H9 (cell line): ENCODE measurements at regions not wholly inside any gene's neighbourhood (a gene's known extent, or its start where the extent isn't known, plus 50 kb on each side); places are given as distances from the start of the nearest gene placed in this dataset.

Experiments
- DNase-seq: peaks from one replicate; pipeline ENCODE4 v3.0.0-alpha.2; 2017
- H2AFZ ChIP-seq: one replicate; pipeline ENCODE4 v1.6.1; 2013; ENCODE audit warnings: mild to moderate bottlenecking, low read length, control low read depth, moderate library complexity
- H2AK5ac ChIP-seq: 2 replicates; pipeline ENCODE4 v1.6.1; 2013; ENCODE audit warnings: low read length, control low read depth, mixed read lengths; ENCODE audit not compliant: insufficient read length
- H2BK120ac ChIP-seq: one replicate; pipeline ENCODE4 v1.6.1; 2013; ENCODE audit warnings: low read depth, mild to moderate bottlenecking, low read length, control low read depth, inconsistent platforms; ENCODE audit not compliant: poor library complexity, severe bottlenecking
- H2BK12ac ChIP-seq: 2 replicates; pipeline ENCODE4 v1.6.1; 2013; ENCODE audit warnings: low read length, control low read depth, mixed read lengths, low read depth; ENCODE audit not compliant: insufficient read length
- H2BK15ac ChIP-seq: 2 replicates; pipeline ENCODE4 v1.6.1; 2013; ENCODE audit warnings: low read depth, low read length, control low read depth
- H2BK20ac ChIP-seq: one replicate; pipeline ENCODE4 v1.6.1; 2013; ENCODE audit warnings: low read depth, mild to moderate bottlenecking, low read length, control low read depth, inconsistent platforms; ENCODE audit not compliant: poor library complexity, severe bottlenecking
- H2BK5ac ChIP-seq: 2 replicates; pipeline ENCODE4 v1.6.1; 2013; ENCODE audit warnings: low read length, control low read depth, mixed read lengths; ENCODE audit not compliant: insufficient read length
- H3K14ac ChIP-seq: 2 replicates; pipeline ENCODE4 v1.6.1; 2013; ENCODE audit warnings: low read length, control low read depth; ENCODE audit not compliant: insufficient read depth
- H3K18ac ChIP-seq: 2 replicates; pipeline ENCODE4 v1.6.1; 2013; ENCODE audit warnings: low read depth, mild to moderate bottlenecking, mixed read lengths, low read length, control low read depth; ENCODE audit not compliant: insufficient read length
- H3K23ac ChIP-seq: 2 replicates; pipeline ENCODE4 v1.6.1; 2013; ENCODE audit warnings: low read length, control low read depth, mixed read lengths, low read depth; ENCODE audit not compliant: insufficient read length
- H3K23me2 ChIP-seq: 2 replicates; pipeline ENCODE4 v1.6.1; 2013; ENCODE audit warnings: low read depth, mild to moderate bottlenecking, mixed read lengths, low read length, control low read depth; ENCODE audit not compliant: insufficient read length, poor library complexity, severe bottlenecking
- H3K27ac ChIP-seq: 2 replicates; pipeline ENCODE4 v1.5.1; 2013; ENCODE audit warnings: low read length, control low read depth, mixed read lengths, low read depth; ENCODE audit not compliant: insufficient read length
- H3K27me3 ChIP-seq: 2 replicates; pipeline ENCODE4 v1.6.1; 2013; ENCODE audit warnings: low read length, control low read depth, inconsistent platforms; ENCODE audit not compliant: insufficient read depth
- H3K4ac ChIP-seq: 2 replicates; pipeline ENCODE4 v1.6.1; 2013; ENCODE audit warnings: low read depth, mild to moderate bottlenecking, control low read depth, inconsistent platforms, low read length, moderate library complexity
- H3K4me1 ChIP-seq: 2 replicates; pipeline ENCODE4 v1.6.1; 2013; ENCODE audit warnings: low read length, control low read depth, inconsistent platforms; ENCODE audit not compliant: insufficient read depth
- H3K4me2 ChIP-seq: 2 replicates; pipeline ENCODE4 v1.6.1; 2013; ENCODE audit warnings: low read length, control low read depth, mixed read lengths; ENCODE audit not compliant: insufficient read length, insufficient read depth
- H3K56ac ChIP-seq: 2 replicates; pipeline ENCODE4 v1.6.1; 2013; ENCODE audit warnings: low read depth, mild to moderate bottlenecking, mixed read lengths, low read length, control low read depth; ENCODE audit not compliant: insufficient read length
- H3K79me1 ChIP-seq: 2 replicates; pipeline ENCODE4 v1.6.1; 2013; ENCODE audit warnings: low read depth, mild to moderate bottlenecking, moderate library complexity, low read length, control low read depth, inconsistent platforms; ENCODE audit not compliant: insufficient read depth, poor library complexity, severe bottlenecking
- H3K79me2 ChIP-seq: 2 replicates; pipeline ENCODE4 v1.6.1; 2013; ENCODE audit warnings: low read length, control low read depth, inconsistent platforms; ENCODE audit not compliant: insufficient read depth
- H3K9ac ChIP-seq: 2 replicates; pipeline ENCODE4 v1.6.1; 2013; ENCODE audit warnings: low read length, control low read depth, mixed read lengths; ENCODE audit not compliant: insufficient read length; ENCODE audit errors: extremely low read depth
- H3K9me3 ChIP-seq: one replicate; pipeline ENCODE4 v1.6.1; 2013; ENCODE audit warnings: low read depth, low read length, inconsistent platforms; ENCODE audit not compliant: control insufficient read depth
- H3T11ph ChIP-seq: one replicate; pipeline ENCODE4 v1.6.1; 2013; ENCODE audit warnings: mild to moderate bottlenecking, low read length, control low read depth, inconsistent platforms
- H4K20me1 ChIP-seq: one replicate; pipeline ENCODE4 v1.6.1; 2013; ENCODE audit not compliant: control insufficient read depth, insufficient read length, insufficient read depth
- H4K5ac ChIP-seq: 2 replicates; pipeline ENCODE4 v1.6.1; 2013; ENCODE audit warnings: low read depth, mild to moderate bottlenecking, mixed read lengths, low read length, control low read depth; ENCODE audit not compliant: insufficient read length
- H4K8ac ChIP-seq: replicated peaks from 2 replicates; pipeline ENCODE4 v1.6.1; 2013; ENCODE audit warnings: low read length, control low read depth, mixed read lengths, low read depth; ENCODE audit not compliant: insufficient read length
- H4K91ac ChIP-seq: 2 replicates; pipeline ENCODE4 v1.6.1; 2013; ENCODE audit warnings: low read depth, mild to moderate bottlenecking, moderate library complexity, mixed read lengths, low read length, control low read depth; ENCODE audit not compliant: insufficient read length
- H3K27ac Mint-ChIP-seq, 3 experiments: 2 replicates in 2 of 3; 3 replicates in 1 of 3; pipeline ENCODE4 v1.8.0; 2020 to 2021; ENCODE audit warnings: mixed read lengths in 3 of 3, mild to moderate bottlenecking in 1 of 3, moderate library complexity in 1 of 3
- H3K27me3 Mint-ChIP-seq: 2 replicates; pipeline ENCODE4 v1.8.0; 2021; ENCODE audit warnings: low read depth, mild to moderate bottlenecking, moderate library complexity, mixed read lengths
- H3K36me3 Mint-ChIP-seq, 3 experiments: 2 replicates in 2 of 3; 3 replicates in 1 of 3; pipeline ENCODE4 v1.8.0; 2020 to 2021; ENCODE audit warnings: low read depth in 3 of 3, mixed read lengths in 3 of 3; ENCODE audit not compliant: insufficient read depth in 1 of 3
- H3K4me1 Mint-ChIP-seq, 2 experiments: 2 replicates each; pipeline ENCODE4 v1.8.0; 2020; ENCODE audit warnings: mixed read lengths in 2 of 2
- H3K4me3 Mint-ChIP-seq, 2 experiments: 2 replicates in 1 of 2; 3 replicates in 1 of 2; pipeline ENCODE4 v1.8.0; 2020 to 2021; ENCODE audit warnings: mild to moderate bottlenecking in 2 of 2, mixed read lengths in 2 of 2, moderate library complexity in 1 of 2
- H3K9me3 Mint-ChIP-seq, 2 experiments: 2 replicates in 1 of 2; 3 replicates in 1 of 2; pipeline ENCODE4 v1.8.0; 2020; ENCODE audit warnings: mild to moderate bottlenecking in 2 of 2, mixed read lengths in 2 of 2, moderate library complexity in 1 of 2
- CTCF ChIP-seq: fragments of 200-600 bp; sonication (generic); conservative IDR thresholded peaks from 3 replicates; pipeline ENCODE4 v1.8.0; 2021; ENCODE audit warnings: antibody characterized with exemption, mild to moderate bottlenecking
- WGBS: extraction: QIAGEN DNeasy Blood & Tissue Kit; methylation state at CpG from one replicate; pipeline ENCODE4 v1.1.7; 2013; ENCODE audit warnings: missing lambda C conversion rate, low lambda C conversion rate, mixed read lengths; ENCODE audit not compliant: insufficient read length; ENCODE audit errors: extremely low coverage; 5-methylcytosine and 5-hydroxymethylcytosine counted together

GRCh38 chr5:87010736-87011135 is 256.9 kb upstream of the RASA1 start:
- no peaks in the 10 kb centered on the region for H3K36me3 Mint-ChIP-seq
- Histone ChIP-seq H2BK12ac (no peak overlapping the region), H2AK5ac (no peak overlapping the region), H3K18ac (no peak overlapping the region), H3K27ac (no peak overlapping the region), H2BK20ac (no peak overlapping the region), H2BK15ac (no peak overlapping the region), H4K5ac (no peak overlapping the region), H2BK120ac (no peak overlapping the region), H3K27me3 (no peaks in the 10 kb centered on the region), H3K14ac (no peak overlapping the region), H4K91ac (no peak overlapping the region), H2BK5ac (no peak overlapping the region), H3K9me3 (no peaks in the 10 kb centered on the region), H3T11ph (no peak overlapping the region), H3K4ac (no peak overlapping the region), H2AFZ (no peak overlapping the region), H4K8ac (no peak overlapping the region), H4K20me1 (no peaks in the 10 kb centered on the region), H3K79me1 (no peaks in the 10 kb centered on the region), H3K23ac (no peak overlapping the region), H3K4me2 (no peak overlapping the region), H3K79me2 (no peaks in the 10 kb centered on the region), H3K9ac (no peak overlapping the region), H3K4me1 (no peaks in the 10 kb centered on the region), H3K56ac (no peak overlapping the region), H3K23me2 (no peaks in the 10 kb centered on the region)
- no peak overlapping the region for H3K4me3 Mint-ChIP-seq
- no peaks in the 10 kb centered on the region; a peak in 1 of 4 replicates for H3K4me1 Mint-ChIP-seq
- H3K9me3 Mint-ChIP-seq: no peaks in the 10 kb centered on the region
- H3K27ac Mint-ChIP-seq: no peak overlapping the region
- no peaks in the 10 kb centered on the region for H3K27me3 Mint-ChIP-seq
- TF ChIP-seq CTCF: no peak
- no peak for DNase-seq
- no CpG with 5 or more reads among the region's 3 CpGs for WGBS
